ENCODE measurements at regions not wholly inside any gene's neighbourhood (a gene's known extent, or its start where the extent isn't known, plus 50 kb on each side); places are given as distances from the start of the nearest gene placed in this dataset.

DNA sequence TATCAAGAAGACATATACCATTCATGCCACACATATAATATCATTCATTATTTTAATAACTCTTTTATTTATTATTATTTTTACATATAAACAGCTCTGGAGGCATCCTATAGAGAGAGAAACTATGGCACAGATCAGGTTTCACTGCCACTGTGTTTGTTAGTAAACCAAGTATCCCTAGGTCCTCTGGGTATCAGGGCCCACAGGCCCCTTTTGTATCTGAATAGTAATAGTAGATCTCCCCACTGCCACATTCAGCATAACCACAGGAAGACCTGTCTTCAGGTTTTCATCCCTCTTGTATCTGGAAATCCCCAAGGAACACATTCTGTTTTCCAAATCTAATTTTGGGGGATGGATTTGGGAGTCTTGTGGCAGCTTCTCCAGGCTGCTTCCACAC, 94.0 kb downstream of the SPATA31D1 start:
- Histone ChIP-seq H3K27me3 (replicated peaks in 1 of 4; ENCODE audit: control extremely low read depth in 1 of 4, control insufficient read depth in 3 of 4, insufficient read depth in 4 of 4, low read length in 3 of 4) (no peaks in the 10 kb centered on the region), H3K4me3 (ENCODE audit: control extremely low read depth in 1 of 5, extremely low read depth in 1 of 5, insufficient read depth in 1 of 5, low read depth in 2 of 5, low read length in 4 of 5) (no peak overlapping the region), H3K36me3 (replicated peaks in 1 of 2; ENCODE audit: control extremely low read depth in 1 of 2, control insufficient read depth in 1 of 2, extremely low read depth in 1 of 2, insufficient read depth in 2 of 2, low read length in 1 of 2) (no peaks in the 10 kb centered on the region), H3K27ac (ENCODE audit: low read length in 2 of 2) (no peak overlapping the region), H4K20me1 (ENCODE audit: control insufficient read depth, insufficient read depth, low read length, poor library complexity, severe bottlenecking) (no peaks in the 10 kb centered on the region), H3K4me2 (replicated peaks; ENCODE audit: low read depth, low read length, poor library complexity, severe bottlenecking) (no peak overlapping the region), H3K9ac (ENCODE audit: low read length) (no peak overlapping the region), H3K79me2 (ENCODE audit: control insufficient read depth, insufficient read depth, low read length) (no peaks in the 10 kb centered on the region), H3K9me3 (ENCODE audit: control extremely low read depth in 1 of 3, control insufficient read depth in 2 of 3, insufficient read depth in 1 of 3, low read length in 2 of 3) (no peaks in the 10 kb centered on the region), H2AFZ (ENCODE audit: insufficient read depth, low read depth, low read length, poor library complexity, severe bottlenecking) (no peak overlapping the region), H3K4me1 (ENCODE audit: control insufficient read depth in 2 of 2, insufficient read depth in 2 of 2, low read length in 2 of 2) (peaks cover 10 to 11% of the 10 kb centered on the region in 2 donors)
- no peak overlapping the region for H3K4me3 Mint-ChIP-seq
- peaks cover 12% of the 10 kb centered on the region for H3K4me1 Mint-ChIP-seq
- DNase-seq (no peak), ATAC-seq (ENCODE audit: low read depth) (no peak)
- TF ChIP-seq, protein P1, sequence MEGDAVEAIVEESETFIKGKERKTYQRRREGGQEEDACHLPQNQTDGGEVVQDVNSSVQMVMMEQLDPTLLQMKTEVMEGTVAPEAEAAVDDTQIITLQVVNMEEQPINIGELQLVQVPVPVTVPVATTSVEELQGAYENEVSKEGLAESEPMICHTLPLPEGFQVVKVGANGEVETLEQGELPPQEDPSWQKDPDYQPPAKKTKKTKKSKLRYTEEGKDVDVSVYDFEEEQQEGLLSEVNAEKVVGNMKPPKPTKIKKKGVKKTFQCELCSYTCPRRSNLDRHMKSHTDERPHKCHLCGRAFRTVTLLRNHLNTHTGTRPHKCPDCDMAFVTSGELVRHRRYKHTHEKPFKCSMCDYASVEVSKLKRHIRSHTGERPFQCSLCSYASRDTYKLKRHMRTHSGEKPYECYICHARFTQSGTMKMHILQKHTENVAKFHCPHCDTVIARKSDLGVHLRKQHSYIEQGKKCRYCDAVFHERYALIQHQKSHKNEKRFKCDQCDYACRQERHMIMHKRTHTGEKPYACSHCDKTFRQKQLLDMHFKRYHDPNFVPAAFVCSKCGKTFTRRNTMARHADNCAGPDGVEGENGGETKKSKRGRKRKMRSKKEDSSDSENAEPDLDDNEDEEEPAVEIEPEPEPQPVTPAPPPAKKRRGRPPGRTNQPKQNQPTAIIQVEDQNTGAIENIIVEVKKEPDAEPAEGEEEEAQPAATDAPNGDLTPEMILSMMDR (IDR thresholded peaks at IDR 0.05): no peak
- TF ChIP-seq EZH2 (IDR thresholded peaks at IDR 0.05; ENCODE audit: borderline replicate concordance, insufficient read depth, low read depth, low read length, poor library complexity, severe bottlenecking): no peak
- H3K27ac Mint-ChIP-seq: no peak overlapping the region
- no peaks in the 10 kb centered on the region for H3K9me3 Mint-ChIP-seq (ENCODE audit: insufficient read depth)
- intact Hi-C loops (cut with micrococcal nuclease): no loop called here
- no peaks in the 10 kb centered on the region for H3K27me3 Mint-ChIP-seq
- ChIA-PET POLR2A (no interaction called here), CTCF (no interaction called here)

DNA sequence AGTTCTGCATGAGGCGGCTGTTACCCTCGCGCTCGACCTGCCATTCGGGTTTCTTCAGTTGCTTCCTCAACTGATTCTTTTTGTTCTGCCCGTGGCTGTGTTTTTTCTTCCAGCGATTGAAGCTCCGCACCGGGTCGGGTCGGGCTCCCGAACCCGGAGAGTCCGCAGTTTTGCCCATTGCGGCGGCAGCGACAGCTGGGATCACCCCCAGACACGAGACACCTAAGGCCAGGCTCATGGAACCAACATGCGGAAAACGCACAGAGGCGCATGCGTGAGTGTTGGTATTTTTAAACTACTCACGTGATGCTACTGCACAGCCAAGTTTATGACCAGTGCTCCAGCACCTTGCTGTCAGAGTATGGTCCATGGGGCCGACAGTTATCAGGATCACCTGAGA, 100.0 kb downstream of the SPATA31D1 start:
- intact Hi-C loops (cut with micrococcal nuclease): no loop called here
- TF ChIP-seq EZH2 (IDR thresholded peaks at IDR 0.05; ENCODE audit: borderline replicate concordance, insufficient read depth, low read depth, low read length, poor library complexity, severe bottlenecking): no peak
- TF ChIP-seq, protein P1 (IDR thresholded peaks at IDR 0.05): no peak
- H3K9me3 Mint-ChIP-seq (ENCODE audit: insufficient read depth): no peaks in the 10 kb centered on the region
- ChIA-PET CTCF (no interaction called here), POLR2A (no interaction called here)
- H3K27me3 Mint-ChIP-seq: no peaks in the 10 kb centered on the region
- no peak overlapping the region for H3K4me3 Mint-ChIP-seq
- Histone ChIP-seq H3K4me3 (ENCODE audit: control extremely low read depth in 1 of 5, extremely low read depth in 1 of 5, insufficient read depth in 1 of 5, low read depth in 2 of 5, low read length in 4 of 5) (no peak overlapping the region), H3K36me3 (replicated peaks in 1 of 2; ENCODE audit: control extremely low read depth in 1 of 2, control insufficient read depth in 1 of 2, extremely low read depth in 1 of 2, insufficient read depth in 2 of 2, low read length in 1 of 2) (no peaks in the 10 kb centered on the region), H3K9me3 (ENCODE audit: control extremely low read depth in 1 of 3, control insufficient read depth in 2 of 3, insufficient read depth in 1 of 3, low read length in 2 of 3) (no peaks in the 10 kb centered on the region), H3K4me1 (ENCODE audit: control insufficient read depth in 2 of 2, insufficient read depth in 2 of 2, low read length in 2 of 2) (peaks cover 25 to 27% of the 10 kb centered on the region in 2 donors), H2AFZ (ENCODE audit: insufficient read depth, low read depth, low read length, poor library complexity, severe bottlenecking) (no peak overlapping the region), H3K79me2 (ENCODE audit: control insufficient read depth, insufficient read depth, low read length) (no peaks in the 10 kb centered on the region), H3K27me3 (replicated peaks in 1 of 4; ENCODE audit: control extremely low read depth in 1 of 4, control insufficient read depth in 3 of 4, insufficient read depth in 4 of 4, low read length in 3 of 4) (no peaks in the 10 kb centered on the region), H3K9ac (ENCODE audit: low read length) (no peak overlapping the region), H4K20me1 (ENCODE audit: control insufficient read depth, insufficient read depth, low read length, poor library complexity, severe bottlenecking) (no peaks in the 10 kb centered on the region), H3K27ac (ENCODE audit: low read length in 2 of 2) (no peak overlapping the region), H3K4me2 (replicated peaks; ENCODE audit: low read depth, low read length, poor library complexity, severe bottlenecking) (no peak overlapping the region)
- peaks cover 35% of the 10 kb centered on the region for H3K4me1 Mint-ChIP-seq
- H3K27ac Mint-ChIP-seq: no peak overlapping the region
- WGBS (ENCODE audit: insufficient coverage): 94% methylated on average over 24 of the region's 24 CpGs
- ATAC-seq (ENCODE audit: low read depth) (no peak), DNase-seq (no peak)
